GM18498 (cell line): ENCODE measurements at regions not wholly inside any gene's neighbourhood (a gene's known extent, or its start where the extent isn't known, plus 50 kb on each side); places are given as distances from the start of the nearest gene placed in this dataset.
"Not testable (repeated sequence)": the region's sequence is repeated elsewhere in the genome, so short reads cannot be mapped to it uniquely, and the experiment has no call there.

Experiments used
- ATAC-seq: cut with Tn5 transposase; IDR thresholded peaks from one replicate; pipeline ENCODE4 v1.9.1; 2021; ENCODE audit warnings: mild to moderate bottlenecking, moderate library complexity; ENCODE audit not compliant: unreplicated experiment

DNA sequence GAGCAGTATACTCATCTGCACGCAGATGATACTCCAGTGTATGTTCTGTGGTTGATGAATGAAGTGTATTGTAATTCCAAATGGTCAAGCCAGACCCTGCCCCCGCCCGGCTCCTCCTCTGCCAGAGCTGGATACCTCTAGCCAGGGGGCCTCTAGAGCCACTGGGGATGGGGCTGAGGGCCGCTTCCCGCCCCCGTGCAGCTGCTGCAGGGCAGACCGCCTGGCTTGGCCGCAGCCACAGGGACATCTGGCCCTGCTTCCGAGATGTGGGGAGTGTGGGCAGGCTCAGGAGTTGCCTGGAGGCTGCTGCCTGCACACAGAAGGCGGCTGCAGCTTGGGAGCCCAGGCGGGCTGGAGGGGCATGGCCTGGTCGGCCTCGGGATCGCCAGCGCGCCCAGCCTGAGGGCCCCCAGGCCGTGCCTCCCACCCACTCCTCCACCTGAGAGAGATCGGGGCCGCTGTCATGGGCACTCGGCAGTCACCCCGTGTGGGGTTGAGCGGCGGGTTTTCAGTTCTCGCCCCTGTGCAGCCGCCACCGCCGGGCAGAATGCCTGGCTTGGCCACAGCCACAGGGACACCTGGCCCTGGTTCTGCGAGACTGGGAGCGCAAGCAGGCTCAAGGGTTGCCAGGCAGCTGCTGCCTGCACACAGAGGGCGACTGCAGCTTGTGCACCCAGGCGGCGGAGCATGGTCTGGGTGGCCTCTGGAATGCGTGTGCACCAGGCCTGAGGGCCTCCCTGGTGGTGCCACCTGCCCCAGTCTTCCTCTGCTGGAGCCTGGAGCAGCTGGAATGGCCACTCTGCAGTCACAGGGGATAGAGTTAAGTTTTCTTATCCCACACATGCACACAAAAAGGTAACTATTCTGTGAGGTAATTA lies 1643.7 kb downstream of the SPATA31A7 start:
- ATAC-seq = not testable (repeated sequence)

DNA sequence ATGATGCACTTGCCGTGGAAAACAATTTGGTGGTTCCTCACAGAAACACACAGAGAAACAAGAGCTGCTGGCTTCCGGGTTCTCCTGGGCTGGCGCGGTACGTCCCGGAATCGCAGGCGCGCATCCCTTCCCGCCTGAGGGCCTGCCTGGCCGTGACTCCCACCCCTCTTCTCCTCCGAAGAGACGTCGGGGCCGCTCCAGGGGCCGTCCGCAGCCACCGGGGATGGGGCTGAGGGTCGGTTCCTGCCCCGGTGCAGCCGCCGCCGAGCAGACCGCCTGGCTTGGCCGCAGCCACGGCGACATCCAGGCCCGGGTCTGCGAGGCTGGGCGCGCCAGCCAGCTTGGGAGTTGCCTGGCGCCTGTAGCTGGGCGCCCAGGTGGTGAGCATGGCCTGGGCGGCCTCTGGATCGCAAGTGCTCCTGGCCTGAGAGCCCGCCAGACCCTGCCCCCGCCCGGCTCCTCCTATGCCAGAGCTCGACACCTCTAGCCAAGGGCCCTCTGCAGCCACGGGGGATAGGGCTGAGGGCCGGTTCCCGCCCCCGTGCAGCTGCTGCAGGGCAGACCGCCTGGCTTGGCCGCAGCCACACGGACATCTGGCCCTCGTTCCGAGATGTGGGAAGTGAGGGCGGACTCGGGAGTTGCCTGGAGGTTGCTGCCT lies 1647.5 kb downstream of the SPATA31A7 start:
- ATAC-seq = peak; percentile 20

GRCh38 chr9:62838024-62838718 lies 1648.3 kb downstream of the SPATA31A7 start:
- ATAC-seq = peak; percentile 100

DNA sequence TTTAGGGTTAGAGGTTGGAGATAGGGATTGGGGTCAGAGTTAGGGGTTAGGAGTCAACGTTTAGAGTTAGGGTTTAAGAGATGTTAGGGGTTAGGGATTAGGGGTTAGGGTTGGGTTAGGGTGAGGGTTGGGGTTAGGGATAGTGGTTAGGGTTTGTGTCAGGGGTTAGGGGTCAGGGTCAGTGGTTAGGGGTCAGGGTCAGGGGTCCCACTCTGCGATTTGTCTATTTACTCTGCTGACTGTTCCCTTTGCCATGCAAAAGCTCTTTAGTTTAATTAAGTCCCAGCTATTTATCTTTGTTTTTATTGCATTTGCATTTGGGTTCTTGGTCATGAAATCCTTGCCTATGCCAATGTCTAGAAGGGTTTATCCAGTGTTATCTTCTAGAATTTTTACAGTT lies 1649.3 kb downstream of the SPATA31A7 start:
- ATAC-seq = not testable (repeated sequence)

DNA sequence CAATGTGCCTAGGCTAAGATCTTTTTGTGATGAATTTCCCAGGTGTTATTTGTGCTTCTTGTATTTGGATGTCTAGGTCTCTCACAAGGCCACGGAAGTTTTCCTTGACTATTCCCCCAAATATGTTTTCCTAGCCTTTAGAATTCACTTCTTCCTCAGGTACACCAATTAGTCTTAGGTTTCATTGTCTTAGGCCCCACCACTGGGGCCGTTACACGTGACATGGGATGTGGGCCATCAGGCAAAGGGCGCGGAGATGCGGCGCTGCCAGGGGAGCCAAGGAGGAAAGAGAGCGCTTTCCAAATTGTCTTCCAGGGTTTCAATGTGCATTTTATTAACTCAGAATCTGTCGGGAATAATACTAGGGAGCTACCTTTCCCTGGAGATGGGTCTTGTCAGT lies 1653.3 kb downstream of the SPATA31A7 start:
- not testable (repeated sequence) for ATAC-seq

- not testable (repeated sequence) for ATAC-seq
Observed at GRCh38 chr9:62843706-62844290, 1654.0 kb downstream of the SPATA31A7 start.

DNA sequence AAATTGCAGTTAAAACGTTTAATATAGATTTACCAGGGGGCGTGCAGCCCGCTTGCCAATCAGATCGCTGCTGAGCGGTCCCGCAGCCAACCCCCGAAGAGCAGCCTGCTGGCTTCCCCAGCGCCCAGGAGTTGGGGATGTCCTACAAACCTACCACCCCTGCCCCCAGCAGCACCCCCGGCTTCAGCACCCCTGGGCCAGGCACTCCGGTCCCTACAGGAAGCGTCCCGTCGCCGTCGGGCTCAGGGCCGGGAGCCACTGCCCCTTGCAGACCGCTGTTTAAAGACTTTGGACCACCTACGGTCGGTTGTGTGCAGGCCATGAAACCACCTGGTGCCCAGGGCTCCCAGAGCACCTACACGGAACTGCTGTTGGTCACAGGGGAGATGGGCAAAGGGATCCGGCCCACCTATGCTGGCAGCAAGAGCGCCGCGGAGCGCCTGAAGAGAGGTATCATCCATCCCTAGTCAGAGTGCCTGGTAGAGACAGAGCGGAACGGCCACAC lies 1654.9 kb downstream of the SPATA31A7 start:
- not testable (repeated sequence) for ATAC-seq

DNA sequence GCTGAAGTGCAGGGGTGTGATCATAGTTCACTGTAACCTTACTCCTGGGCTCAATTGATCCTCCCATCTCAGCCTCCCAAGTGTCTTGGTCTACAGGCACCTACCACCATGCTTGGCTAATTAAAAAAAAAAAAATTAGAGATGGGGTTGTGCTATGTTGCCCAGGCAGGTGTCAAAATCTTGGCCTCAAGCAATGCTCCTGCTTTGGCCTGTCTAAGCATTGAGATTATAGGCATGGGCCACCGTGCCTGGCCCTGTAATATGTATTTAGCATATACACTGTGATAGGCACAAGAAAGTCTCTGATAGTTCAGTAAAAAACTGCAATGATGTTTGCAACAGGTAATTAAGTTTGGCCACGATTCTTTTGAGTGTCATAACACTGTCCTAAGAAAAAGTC lies 1658.4 kb downstream of the SPATA31A7 start:
- not testable (repeated sequence) for ATAC-seq

- not testable (repeated sequence) for ATAC-seq
Observed at GRCh38 chr9:62849991-62850390, 1660.2 kb downstream of the SPATA31A7 start.

DNA sequence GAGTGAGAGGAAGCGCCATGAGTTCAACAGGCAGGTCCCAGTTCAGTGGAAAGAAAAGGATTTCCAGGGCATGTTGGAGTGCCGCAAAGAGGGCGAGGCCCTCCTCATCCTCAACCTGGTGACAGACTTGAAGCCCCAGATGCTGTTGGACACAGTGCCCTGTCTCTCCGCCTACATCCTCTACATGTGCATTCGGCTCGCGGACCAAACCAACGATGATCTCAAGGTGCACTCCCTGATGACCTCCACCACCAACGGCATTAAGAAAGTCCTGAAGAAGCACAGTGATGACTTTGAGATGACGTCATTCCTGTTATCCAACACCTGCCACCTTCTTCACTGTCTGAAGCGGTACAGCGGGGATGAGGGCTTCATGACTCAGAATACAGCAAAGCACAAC lies 1667.4 kb downstream of the SPATA31A7 start:
- not testable (repeated sequence) for ATAC-seq

DNA sequence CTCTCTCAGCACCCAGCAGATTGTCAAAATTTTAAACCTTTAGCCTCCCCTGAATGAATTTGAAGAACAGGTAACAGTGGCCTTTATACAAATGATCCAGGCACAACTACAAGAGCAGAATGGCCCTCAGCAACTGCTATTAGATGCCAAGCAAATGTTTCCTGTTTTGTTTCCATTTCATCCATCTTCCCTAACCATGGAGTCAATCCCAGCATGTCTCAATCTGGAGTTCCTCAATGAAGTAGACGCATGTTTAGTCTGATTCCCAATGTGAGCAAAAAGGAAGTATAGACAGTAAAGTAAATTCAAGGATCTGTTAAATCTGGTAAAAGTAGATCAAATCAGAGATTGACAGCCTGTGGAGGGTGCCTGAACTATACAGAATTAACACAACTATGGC lies 1668.4 kb downstream of the SPATA31A7 start:
- ATAC-seq = not testable (repeated sequence)

- not testable (repeated sequence) for ATAC-seq
Observed at GRCh38 chr9:62860939-62861860, 1671.4 kb downstream of the SPATA31A7 start.

DNA sequence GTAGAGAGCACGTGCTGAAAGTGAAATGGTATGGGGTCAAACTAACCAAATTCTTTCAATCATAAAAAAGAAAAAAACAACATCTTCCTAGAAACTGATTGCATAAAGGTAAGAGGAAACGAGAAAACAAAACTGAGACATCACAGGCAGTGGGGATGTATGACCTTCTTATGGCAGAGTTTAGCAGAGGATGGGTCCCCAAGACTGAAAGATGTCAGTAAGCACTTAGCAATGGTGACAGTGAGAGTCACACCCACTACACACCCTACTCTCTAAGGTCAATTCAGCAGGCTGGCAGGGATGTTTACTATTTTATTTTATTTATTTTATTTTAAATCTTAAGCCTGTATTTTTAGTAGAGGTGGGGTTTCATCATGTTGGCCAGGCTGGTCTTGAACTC lies 1672.3 kb downstream of the SPATA31A7 start:
- ATAC-seq = not testable (repeated sequence)

GRCh38 chr9:62863319-62863718 lies 1673.5 kb downstream of the SPATA31A7 start:
- ATAC-seq = not testable (repeated sequence)

GRCh38 chr9:62863867-62864266 lies 1674.0 kb downstream of the SPATA31A7 start:
- not testable (repeated sequence) for ATAC-seq

DNA sequence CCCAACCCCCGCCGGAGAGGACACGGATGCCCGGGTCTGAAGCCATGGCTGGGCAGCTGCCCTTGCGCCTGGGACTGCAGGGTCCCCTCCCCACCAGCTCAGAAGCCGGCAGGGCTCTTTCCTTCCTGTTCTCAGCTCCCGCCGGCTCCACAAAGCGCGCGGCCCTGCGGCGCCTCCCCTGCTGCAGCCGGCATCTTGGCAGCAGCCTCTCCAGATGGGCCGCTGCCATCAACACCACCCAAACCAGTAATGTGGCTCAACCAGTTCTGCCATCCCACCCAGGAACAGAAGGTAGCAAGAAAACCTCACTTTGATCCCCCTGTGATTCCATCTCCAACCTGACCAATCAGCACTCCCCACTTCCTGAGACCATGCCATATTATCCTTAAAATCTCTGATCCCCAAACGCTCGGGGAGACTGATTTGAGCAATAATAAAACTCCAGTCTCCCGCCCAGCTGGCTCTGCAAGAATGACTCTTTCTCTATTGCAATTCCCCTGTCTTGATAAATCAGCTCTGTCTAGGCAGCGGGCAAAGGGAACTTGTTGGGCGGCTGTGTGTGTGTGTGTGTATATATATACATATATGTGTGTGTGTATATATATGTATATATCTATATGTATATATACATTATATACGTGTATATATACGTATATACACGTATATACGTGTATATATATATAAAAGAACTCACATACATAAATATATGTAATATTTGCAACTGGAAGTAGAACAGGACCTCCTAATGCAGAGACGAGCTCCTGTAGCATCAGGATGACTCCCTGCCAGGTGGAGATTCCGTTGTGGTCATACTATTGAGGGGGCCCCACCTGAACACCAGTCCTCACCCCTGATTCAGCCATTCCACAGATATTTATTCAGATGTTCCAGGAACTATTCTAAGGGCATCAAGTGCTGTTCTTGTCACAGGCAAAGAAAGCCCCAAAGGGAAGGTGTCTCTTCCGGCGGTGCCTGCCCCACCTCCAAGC lies 1674.9 kb downstream of the SPATA31A7 start:
- ATAC-seq = not testable (repeated sequence)

DNA sequence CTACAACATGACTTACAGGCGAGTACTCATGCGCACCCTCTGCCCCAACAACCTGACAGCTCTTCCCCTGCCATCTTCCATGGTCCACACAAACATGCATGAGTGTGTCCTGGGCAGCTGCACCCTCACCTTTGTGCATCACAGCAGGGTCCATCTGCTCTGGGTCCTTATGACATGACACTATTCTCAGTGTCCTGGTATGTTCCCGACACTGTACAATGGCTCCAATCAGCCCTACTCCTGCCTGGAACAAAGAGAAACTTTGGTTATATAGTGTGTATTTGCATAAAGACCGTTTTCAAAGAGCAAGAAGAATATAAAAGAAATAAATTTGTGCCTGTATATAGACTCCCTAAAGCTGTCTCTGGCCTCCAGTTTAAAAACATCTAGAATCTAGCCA lies 1679.2 kb downstream of the SPATA31A7 start:
- not testable (repeated sequence) for ATAC-seq

DNA sequence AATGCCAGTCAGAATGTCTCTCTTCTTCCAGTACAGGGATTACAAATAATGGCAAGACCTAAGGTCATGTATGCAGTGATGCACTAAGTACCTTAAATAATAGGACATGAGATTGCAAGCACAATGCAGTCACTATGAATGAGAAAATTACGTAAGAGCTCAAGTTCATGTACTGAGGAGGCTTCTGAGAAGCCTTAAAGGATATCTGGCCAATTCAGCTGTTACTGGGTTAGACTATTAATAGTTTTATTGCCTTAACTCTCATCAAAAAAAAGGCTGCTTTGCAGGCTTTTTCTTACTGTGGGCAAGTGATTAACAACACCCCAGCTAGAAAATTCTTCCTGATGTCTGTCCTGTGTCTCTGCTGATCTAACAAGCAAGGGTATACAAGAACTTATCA lies 1681.9 kb downstream of the SPATA31A7 start:
- ATAC-seq = not testable (repeated sequence)
